NCI-H69 (cell line): ENCODE measurements at regions not wholly inside any gene's neighbourhood (a gene's known extent, or its start where the extent isn't known, plus 50 kb on each side); places are given as distances from the start of the nearest gene placed in this dataset.
"Not testable (repeated sequence)": the region's sequence is repeated elsewhere in the genome, so short reads cannot be mapped to it uniquely, and the experiment has no call there.

Source experiments
- DNase-seq: peaks from one replicate; lab custom pipeline; 2025; lab: John Stamatoyannopoulos, UW

DNA sequence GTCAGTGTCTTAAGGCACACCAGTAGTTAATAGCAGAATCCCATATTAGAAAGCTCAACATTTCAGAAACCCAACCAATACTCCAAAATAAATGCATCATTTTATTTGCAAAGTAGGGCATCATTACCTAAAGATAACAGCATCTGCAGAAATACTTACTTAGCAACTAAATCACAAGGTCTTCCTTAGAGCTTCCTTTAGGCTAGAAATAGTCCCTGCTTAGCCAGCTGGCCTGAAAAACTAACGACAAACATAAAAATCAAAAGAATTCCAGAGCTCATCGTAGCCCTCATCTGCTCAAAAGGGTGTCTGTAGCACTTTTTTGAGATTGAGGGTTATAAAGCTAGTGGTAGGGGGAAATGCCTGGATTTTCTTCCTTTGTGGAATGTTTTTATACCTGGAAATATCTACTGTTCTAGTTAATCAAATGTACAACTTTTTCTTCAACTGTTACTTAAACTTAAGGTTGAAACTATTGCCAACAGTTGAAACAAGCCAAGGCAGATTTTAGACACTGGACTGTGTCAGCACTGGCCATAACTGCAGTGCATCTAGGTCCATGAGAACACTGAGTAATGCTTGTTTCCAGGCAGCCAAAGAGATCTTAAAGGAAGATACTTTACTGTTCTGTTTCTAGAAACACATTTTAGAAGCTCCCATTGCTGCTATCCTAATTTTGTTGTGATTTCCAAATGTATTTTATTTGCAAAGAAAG is 129.4 kb upstream of the RASA1 start:
- DNase-seq, result no peak

DNA sequence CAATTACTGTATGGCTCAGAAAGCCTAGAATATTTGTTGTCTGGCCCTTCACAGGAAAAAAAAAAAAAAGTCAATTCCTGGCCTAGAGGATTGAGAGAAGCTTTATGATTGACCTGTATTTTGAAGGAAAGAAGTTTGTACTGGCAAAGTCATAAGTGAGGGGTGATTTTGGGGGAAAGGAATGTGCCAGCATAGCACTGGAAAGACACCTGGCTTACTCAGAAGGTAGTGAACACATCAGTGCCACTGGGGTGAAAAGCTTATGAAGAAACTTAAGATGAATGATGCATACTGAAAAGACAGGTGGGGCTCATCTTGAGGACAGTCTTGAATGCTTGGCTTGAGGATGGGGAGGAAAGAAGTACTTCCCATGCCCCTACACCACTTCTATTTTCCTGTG is 127.9 kb upstream of the RASA1 start:
- no peak for DNase-seq

- no peak for DNase-seq
These were observed 126.1 kb upstream of the RASA1 start for GRCh38 chr5:87141544-87141943.

GRCh38 chr5:87145853-87146252 is 121.8 kb upstream of the RASA1 start:
- DNase-seq, result not testable (repeated sequence)

DNA sequence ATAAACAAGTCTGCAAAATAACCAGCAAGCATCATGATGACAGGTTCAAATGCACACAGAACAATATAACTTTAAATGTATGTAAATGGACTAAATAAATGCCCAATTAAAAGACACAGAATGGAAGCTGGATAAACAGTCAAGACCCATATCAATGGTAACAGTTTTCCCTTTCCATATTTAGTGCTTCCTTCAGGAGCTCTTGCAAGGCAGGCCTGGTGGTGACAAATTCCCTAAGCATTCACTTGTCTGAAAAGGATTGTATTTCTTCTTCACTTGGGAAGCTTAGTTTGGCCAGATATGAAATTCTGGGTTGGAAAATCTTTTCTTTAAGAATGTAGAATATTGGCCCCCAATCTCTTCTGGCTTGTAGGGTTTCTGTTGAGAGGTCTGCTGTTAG is 120.2 kb upstream of the RASA1 start:
- DNase-seq, result no peak

DNA sequence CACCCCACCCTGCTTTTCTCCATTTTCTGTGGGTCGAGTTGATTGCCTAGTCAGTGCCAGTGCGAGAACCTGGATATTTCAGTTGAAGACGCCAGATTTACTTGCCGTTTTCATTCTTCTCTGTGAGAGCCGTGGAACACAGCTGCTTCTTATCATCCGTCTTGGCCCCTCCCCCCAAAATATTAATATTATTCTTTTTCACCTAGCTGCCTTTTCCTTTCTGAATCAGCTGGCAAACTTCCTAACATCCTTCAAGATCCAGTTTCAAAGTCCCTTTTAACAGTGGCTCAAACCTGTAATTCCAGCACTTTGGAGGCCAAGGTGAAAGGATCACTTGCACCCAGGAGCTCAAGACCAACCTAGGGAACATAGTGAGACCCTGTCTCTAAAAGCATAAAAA is 117.1 kb upstream of the RASA1 start:
- DNase-seq, result no peak

DNA sequence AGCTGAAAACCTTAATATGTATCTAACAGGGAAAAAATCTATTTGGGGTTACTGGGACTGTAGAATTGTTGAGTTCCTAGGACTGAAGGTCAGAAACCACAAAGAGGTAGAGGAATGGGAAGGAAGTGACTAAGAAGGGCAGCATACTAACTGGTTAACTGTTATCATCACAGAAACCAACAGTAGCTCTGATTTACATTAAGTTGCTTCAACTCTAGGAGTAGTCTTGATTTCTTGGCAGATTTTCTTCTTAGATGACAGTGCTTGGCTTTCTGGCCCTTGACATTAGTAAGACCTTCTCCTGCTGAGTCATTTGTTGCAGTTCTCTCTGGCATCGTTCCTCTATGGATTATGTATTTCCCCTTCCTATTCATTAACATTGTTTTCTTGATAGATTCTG is 116.1 kb upstream of the RASA1 start:
- no peak for DNase-seq

DNA sequence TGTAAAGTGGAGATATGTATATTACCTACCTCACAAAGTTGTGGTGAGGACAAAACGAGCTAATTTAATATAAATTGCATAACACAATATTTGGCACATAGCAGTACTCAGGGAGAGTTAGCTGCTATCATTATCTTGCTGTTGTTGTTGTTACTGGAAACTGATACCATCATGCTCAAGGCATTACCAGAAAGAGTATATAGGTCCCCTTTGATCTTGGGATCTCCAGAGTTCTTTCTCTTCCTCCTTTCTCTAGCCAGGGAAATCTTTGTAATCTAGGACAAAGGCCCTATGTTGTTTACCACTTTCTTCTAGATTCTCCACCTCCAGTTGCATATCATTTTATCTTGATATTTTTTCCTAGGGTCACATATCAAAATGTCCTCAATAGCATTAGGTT is 114.8 kb upstream of the RASA1 start:
- no peak for DNase-seq

GRCh38 chr5:87154191-87154590 is 113.5 kb upstream of the RASA1 start:
- DNase-seq, result no peak

- DNase-seq, result no peak
These were observed 112.6 kb upstream of the RASA1 start for GRCh38 chr5:87155106-87155505.

DNA sequence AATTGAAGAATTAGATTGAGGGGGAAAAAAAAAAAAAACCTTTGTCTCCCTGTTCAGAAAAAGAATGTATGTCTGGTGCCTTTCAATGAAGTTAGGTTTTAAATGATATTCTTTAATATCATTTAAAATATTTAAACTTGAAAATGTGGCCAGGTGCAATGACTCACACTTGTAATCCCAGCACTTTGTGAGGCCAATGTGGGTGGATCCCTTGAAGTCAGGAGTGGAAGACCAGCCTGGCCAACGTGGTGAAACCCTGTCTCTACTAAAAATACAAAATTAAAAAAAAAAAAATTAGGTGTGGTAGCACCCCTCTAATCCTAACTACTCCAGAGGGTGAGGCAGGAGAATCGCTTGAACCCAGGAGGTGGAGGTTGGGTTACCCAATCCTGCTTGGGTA is 111.1 kb upstream of the RASA1 start:
- no peak for DNase-seq

GRCh38 chr5:87164409-87164808 is 103.3 kb upstream of the RASA1 start:
- DNase-seq, result no peak

- no peak for DNase-seq
These were observed 98.2 kb upstream of the RASA1 start for GRCh38 chr5:87169300-87169991.

GRCh38 chr5:87170799-87171198 is 96.9 kb upstream of the RASA1 start:
- no peak for DNase-seq

- no peak for DNase-seq
These were observed 85.0 kb upstream of the RASA1 start for GRCh38 chr5:87182649-87183048.

- no peak for DNase-seq
These were observed 83.8 kb upstream of the RASA1 start for GRCh38 chr5:87183896-87184295.

- DNase-seq, result no peak
These were observed 83.1 kb upstream of the RASA1 start for GRCh38 chr5:87184605-87185004.

GRCh38 chr5:87185838-87186237 is 81.8 kb upstream of the RASA1 start:
- no peak for DNase-seq

DNA sequence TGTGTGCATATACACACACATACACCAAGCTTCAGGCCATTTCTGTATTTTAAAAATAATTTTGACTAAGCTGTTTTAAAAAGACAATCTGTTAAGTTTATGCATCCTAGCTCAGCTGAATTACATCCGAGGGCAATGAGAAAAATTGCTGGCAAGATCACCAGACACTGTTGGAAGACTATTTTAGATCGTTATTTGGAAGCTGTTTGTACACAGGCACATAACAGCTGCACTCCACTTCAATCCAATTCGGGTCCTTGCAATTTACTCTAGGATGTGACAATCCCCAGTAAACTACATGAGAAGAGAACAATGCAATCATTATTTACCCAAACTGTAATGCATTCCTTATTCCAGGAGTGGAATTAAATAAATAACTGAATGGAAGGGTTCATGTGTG is 79.3 kb upstream of the RASA1 start:
- no peak for DNase-seq

GRCh38 chr5:87190041-87190440 is 77.6 kb upstream of the RASA1 start:
- DNase-seq, result no peak

GRCh38 chr5:87190687-87191086 is 77.0 kb upstream of the RASA1 start:
- peak; percentile 11 for DNase-seq

DNA sequence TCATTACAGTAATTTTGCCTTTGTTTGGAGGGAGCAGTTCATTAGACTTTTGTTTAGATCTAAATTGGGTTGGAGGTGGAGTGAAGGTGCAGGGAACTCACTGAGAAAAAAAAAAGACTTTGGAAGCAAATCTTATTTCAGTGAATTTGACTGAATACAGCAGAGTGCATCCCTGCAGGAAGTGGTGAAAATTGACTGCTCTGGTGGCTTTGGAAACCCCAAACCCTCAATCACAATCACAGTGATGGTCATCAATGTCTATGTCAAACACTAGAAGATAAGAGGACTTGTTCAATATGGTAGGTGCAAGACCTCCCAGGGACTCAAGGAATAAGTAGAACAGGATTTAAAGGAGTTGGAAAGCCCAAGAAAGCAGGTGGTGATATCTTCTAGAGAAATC is 76.0 kb upstream of the RASA1 start:
- no peak for DNase-seq

DNA sequence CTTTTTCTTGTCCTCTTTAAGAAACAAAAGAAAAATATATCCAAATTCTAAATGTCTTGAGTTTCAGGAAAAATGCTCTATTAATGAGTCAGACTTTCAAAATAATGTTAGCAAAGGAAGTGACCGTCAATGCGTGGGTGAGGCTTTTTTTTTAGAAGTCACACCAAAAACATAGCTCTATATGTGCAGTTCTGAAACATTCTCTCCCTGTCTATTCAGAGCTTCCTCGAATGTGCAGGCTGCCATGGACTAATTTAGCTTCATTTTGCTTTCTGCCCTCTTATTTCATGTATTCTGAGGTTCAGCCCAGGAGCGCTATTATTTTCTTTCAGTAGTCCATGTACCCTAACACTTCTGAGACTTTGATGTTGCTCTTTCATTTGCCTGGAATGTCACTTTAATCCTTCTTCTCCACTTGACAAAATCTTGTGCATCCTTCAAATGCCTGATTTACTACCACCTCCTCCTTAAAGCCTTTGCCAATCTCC is 72.5 kb upstream of the RASA1 start:
- DNase-seq, result no peak

- DNase-seq, result no peak
These were observed 72.1 kb upstream of the RASA1 start for GRCh38 chr5:87195616-87196015.
